ENCODE measurements at regions not wholly inside any gene's neighbourhood (a gene's known extent, or its start where the extent isn't known, plus 50 kb on each side); places are given as distances from the start of the nearest gene placed in this dataset.

- TF ChIP-seq GATA2 (IDR thresholded peaks at IDR 0.05; ENCODE audit: low read depth, low read length) (no peak), GATA3 (IDR thresholded peaks at IDR 0.05; ENCODE audit: low read depth, low read length) (no peak)
These were observed 52.9 kb upstream of the WNT7A start for GRCh38 chr3:13932578-13933295.

Measured in SH-SY5Y (cell line).